RWPE1 (cell line): ENCODE measurements at regions not wholly inside any gene's neighbourhood (a gene's known extent, or its start where the extent isn't known, plus 50 kb on each side); places are given as distances from the start of the nearest gene placed in this dataset.
"Not testable (repeated sequence)": the region's sequence is repeated elsewhere in the genome, so short reads cannot be mapped to it uniquely, and the experiment has no call there.

ENCODE experiments used
- CTCF ChIA-PET: fragments of 350-600 bp; sonication (Branson Sonifier 250); formaldehyde crosslinking; extraction: SDS; loops from one replicate; lab custom pipeline; 2021; lab: Yijun Ruan, JAX
- POLR2A ChIA-PET: fragments of 400-600 bp; formaldehyde crosslinking; extraction: SDS; loops from one replicate; lab custom pipeline; 2020; ENCODE audit warnings: antibody characterized with exemption; ENCODE audit not compliant: low non-redundant PET; lab: Yijun Ruan, JAX
- DNase-seq: peaks from one replicate; pipeline ENCODE4 v3.0.0; 2012; ENCODE audit warnings: low spot score
- H3K27ac ChIP-seq: fragments of 450-650 bp; 2 replicates; pipeline ENCODE4 v1.5.1; 2017
- TF ChIP-seq, protein P1 (sequence below): fragments of 450-650 bp; conservative IDR thresholded peaks from 2 replicates; pipeline ENCODE4 v1.5.1; 2017; ENCODE audit warnings: low read depth, mild to moderate bottlenecking

- ChIA-PET POLR2A (no interaction called here), CTCF (interaction anchor here (1.2 kb wide), 1 partner anchor 9 kb away, joined by 5 read pairs; no protein-coding TSS in a partner anchor)
- TF ChIP-seq, protein P1, sequence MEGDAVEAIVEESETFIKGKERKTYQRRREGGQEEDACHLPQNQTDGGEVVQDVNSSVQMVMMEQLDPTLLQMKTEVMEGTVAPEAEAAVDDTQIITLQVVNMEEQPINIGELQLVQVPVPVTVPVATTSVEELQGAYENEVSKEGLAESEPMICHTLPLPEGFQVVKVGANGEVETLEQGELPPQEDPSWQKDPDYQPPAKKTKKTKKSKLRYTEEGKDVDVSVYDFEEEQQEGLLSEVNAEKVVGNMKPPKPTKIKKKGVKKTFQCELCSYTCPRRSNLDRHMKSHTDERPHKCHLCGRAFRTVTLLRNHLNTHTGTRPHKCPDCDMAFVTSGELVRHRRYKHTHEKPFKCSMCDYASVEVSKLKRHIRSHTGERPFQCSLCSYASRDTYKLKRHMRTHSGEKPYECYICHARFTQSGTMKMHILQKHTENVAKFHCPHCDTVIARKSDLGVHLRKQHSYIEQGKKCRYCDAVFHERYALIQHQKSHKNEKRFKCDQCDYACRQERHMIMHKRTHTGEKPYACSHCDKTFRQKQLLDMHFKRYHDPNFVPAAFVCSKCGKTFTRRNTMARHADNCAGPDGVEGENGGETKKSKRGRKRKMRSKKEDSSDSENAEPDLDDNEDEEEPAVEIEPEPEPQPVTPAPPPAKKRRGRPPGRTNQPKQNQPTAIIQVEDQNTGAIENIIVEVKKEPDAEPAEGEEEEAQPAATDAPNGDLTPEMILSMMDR, result no peak
- no peak overlapping the region for H3K27ac ChIP-seq
- DNase-seq, result peak; percentile 12
Measured at GRCh38 chr13:79621902-79622301, 140.9 kb downstream of the NDFIP2 start.

DNA sequence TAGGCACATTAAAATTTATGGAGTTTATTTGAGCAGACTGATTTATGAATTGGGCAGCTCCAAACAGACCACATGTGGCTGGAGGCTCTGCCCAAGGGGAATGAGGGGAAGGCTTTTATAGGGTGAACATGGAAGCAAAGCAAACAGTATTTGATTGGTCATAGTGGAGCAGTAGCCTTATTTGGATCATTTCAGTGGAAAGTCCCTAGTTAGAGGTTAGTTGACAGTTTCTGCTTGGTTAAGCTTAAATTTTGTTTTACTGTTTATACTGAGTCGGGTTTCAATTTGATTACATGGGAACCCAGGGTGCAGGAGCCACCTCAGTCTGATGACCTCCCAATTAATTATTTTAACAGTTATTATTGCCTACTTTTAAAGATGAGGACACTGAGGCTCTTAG, 140.5 kb downstream of the NDFIP2 start:
- TF ChIP-seq, protein P1, result no peak
- ChIA-PET CTCF (no interaction called here), POLR2A (no interaction called here)
- no peak overlapping the region for H3K27ac ChIP-seq
- no peak for DNase-seq

GRCh38 chr13:79614250-79614918, 133.4 kb downstream of the NDFIP2 start:
- DNase-seq, result no peak
- no peak overlapping the region for H3K27ac ChIP-seq
- POLR2A ChIA-PET, result no interaction called here
- TF ChIP-seq, protein P1, result no peak
- CTCF ChIA-PET, result interaction anchor here (0.6 kb wide), 1 partner anchor 938 kb away, joined by 3 read pairs; no protein-coding TSS in a partner anchor

DNA sequence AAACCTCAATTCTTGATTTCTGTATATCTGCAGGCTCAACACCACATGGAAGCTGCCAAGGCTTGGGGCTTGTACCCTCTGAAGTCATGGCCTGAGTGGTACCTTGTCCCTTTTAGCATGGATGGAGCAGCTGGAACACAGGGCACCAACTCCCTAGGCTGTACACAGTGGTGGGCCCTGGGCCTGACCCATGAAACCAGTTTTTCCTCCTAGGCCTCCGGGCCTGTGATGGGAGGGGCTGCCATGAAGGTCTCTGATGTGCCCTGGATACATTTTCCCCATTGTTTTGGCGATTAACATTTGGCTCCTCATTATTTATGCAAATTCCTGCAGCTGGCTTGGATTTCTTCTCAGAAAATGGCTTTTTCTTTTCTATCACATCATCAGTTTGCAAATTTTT, 131.6 kb downstream of the NDFIP2 start:
- ChIA-PET CTCF (no interaction called here), POLR2A (no interaction called here)
- no peak for DNase-seq

GRCh38 chr13:79607895-79608294, 126.9 kb downstream of the NDFIP2 start:
- H3K27ac ChIP-seq, CTCF ChIA-PET, DNase-seq, POLR2A ChIA-PET: not testable (repeated sequence)

More for the DNA sequence above, 131.6 kb downstream of the NDFIP2 start:
- no peak overlapping the region for H3K27ac ChIP-seq
- TF ChIP-seq, protein P1, result no peak
